SK-N-SH treated with all-trans-retinoic acid at 6 μM for 48 hours (cell line): ENCODE measurements at regions not wholly inside any gene's neighbourhood (a gene's known extent, or its start where the extent isn't known, plus 50 kb on each side); places are given as distances from the start of the nearest gene placed in this dataset.

Experiments used
- ATAC-seq: fragments of 200-7000 bp; cut with Tn5 transposase; 3 replicates; pipeline ENCODE4 v1.9.1; 2020; ENCODE audit warnings: mild to moderate bottlenecking, moderate library complexity
- ARNTL ChIP-seq: fragments of 450-650 bp; formaldehyde crosslinking; IDR thresholded peaks from 2 replicates; pipeline ENCODE4 v1.5.0; 2020; ENCODE audit warnings: low read depth, mild to moderate bottlenecking, moderate library complexity, borderline replicate concordance
- BACH2 ChIP-seq: fragments of 250-450 bp; sonication (Bioruptor Pico); IDR thresholded peaks from 2 replicates; pipeline ENCODE4 v1.9.0; 2021; ENCODE audit warnings: mild to moderate bottlenecking, borderline replicate concordance
- CSDC2 ChIP-seq: fragments of 250-450 bp; sonication (Bioruptor Pico); IDR thresholded peaks from 2 replicates; pipeline ENCODE4 v1.5.0; 2020; ENCODE audit warnings: mild to moderate bottlenecking, moderate library complexity
- ESRRG ChIP-seq: fragments of 250-450 bp; sonication (Bioruptor Pico); IDR thresholded peaks from 2 replicates; pipeline ENCODE4 v1.6.1; 2021; ENCODE audit warnings: mild to moderate bottlenecking
- GLIS3 ChIP-seq: fragments of 250-450 bp; sonication (Bioruptor Pico); IDR thresholded peaks from 2 replicates; pipeline ENCODE4 v1.5.0; 2020; ENCODE audit warnings: mild to moderate bottlenecking, moderate library complexity
- ISL1 ChIP-seq: fragments of 250-450 bp; sonication (Bioruptor Pico); IDR thresholded peaks from 2 replicates; pipeline ENCODE4 v2.1.2; 2022; ENCODE audit warnings: mild to moderate bottlenecking, moderate library complexity
- RARB ChIP-seq: fragments of 250-450 bp; sonication (Bioruptor Pico); IDR thresholded peaks from 2 replicates; pipeline ENCODE4 v1.8.0; 2021; ENCODE audit warnings: mild to moderate bottlenecking, moderate library complexity
- SNAI2 ChIP-seq: fragments of 250-450 bp; sonication (Bioruptor Pico); IDR thresholded peaks from 2 replicates; pipeline ENCODE4 v1.5.0; 2020; ENCODE audit warnings: mild to moderate bottlenecking, moderate library complexity
- TCF4 ChIP-seq: fragments of 250-450 bp; sonication (Bioruptor Pico); IDR thresholded peaks from 2 replicates; pipeline ENCODE4 v1.8.0; 2021; ENCODE audit warnings: mild to moderate bottlenecking, moderate library complexity, borderline replicate concordance
- TOX ChIP-seq: fragments of 250-450 bp; sonication (Bioruptor Pico); IDR thresholded peaks from 2 replicates; pipeline ENCODE4 v1.8.0; 2021; ENCODE audit warnings: mild to moderate bottlenecking, moderate library complexity, borderline replicate concordance
- ZC3H10 ChIP-seq: fragments of 250-450 bp; sonication (Bioruptor Pico); IDR thresholded peaks from 2 replicates; pipeline ENCODE4 v1.5.1; 2021; ENCODE audit warnings: mild to moderate bottlenecking, moderate library complexity
- ZFP3 ChIP-seq: fragments of 250-450 bp; sonication (Bioruptor Pico); IDR thresholded peaks from 2 replicates; pipeline ENCODE4 v1.5.0; 2020; ENCODE audit warnings: mild to moderate bottlenecking, moderate library complexity
- ZFP30 ChIP-seq: fragments of 450-650 bp; formaldehyde crosslinking; IDR thresholded peaks from 2 replicates; pipeline ENCODE4 v1.5.0; 2022; ENCODE audit warnings: mild to moderate bottlenecking, moderate library complexity
- ZNF565 ChIP-seq: fragments of 450-650 bp; formaldehyde crosslinking; conservative IDR thresholded peaks from 2 replicates; pipeline ENCODE4 v1.5.0; 2020; ENCODE audit warnings: low read depth, mild to moderate bottlenecking, moderate library complexity
- ZNF70 ChIP-seq: fragments of 450-650 bp; formaldehyde crosslinking; IDR thresholded peaks from 2 replicates; pipeline ENCODE4 v1.5.0; 2020; ENCODE audit warnings: mild to moderate bottlenecking, moderate library complexity
- ZNF8 ChIP-seq: fragments of 450-650 bp; formaldehyde crosslinking; IDR thresholded peaks from 2 replicates; pipeline ENCODE4 v1.5.0; 2020; ENCODE audit warnings: mild to moderate bottlenecking, moderate library complexity
- TF ChIP-seq, protein P1 (sequence below): fragments of 250-450 bp; sonication (Bioruptor Pico); IDR thresholded peaks from 2 replicates; pipeline ENCODE4 v1.8.0; 2021; ENCODE audit warnings: low read depth, mild to moderate bottlenecking, moderate library complexity, borderline replicate concordance
- TF ChIP-seq, protein P2 (sequence below): fragments of 250-450 bp; sonication (Bioruptor Pico); IDR thresholded peaks from 2 replicates; pipeline ENCODE4 v1.5.1; 2020; ENCODE audit warnings: low read depth, mild to moderate bottlenecking, moderate library complexity
- TF ChIP-seq, protein P3 (sequence below): fragments of 250-450 bp; sonication (Bioruptor Pico); IDR thresholded peaks from 2 replicates; pipeline ENCODE4 v1.8.0; 2020; ENCODE audit warnings: mild to moderate bottlenecking, moderate library complexity, borderline replicate concordance
- TF ChIP-seq, protein P4 (sequence below): fragments of 250-450 bp; sonication (Bioruptor Pico); IDR thresholded peaks from 2 replicates; pipeline ENCODE4 v1.5.1; 2021; ENCODE audit warnings: mild to moderate bottlenecking, moderate library complexity
- TF ChIP-seq, protein P5 (sequence below): fragments of 250-450 bp; sonication (Bioruptor Pico); IDR thresholded peaks from 2 replicates; pipeline ENCODE4 v1.5.0; 2020; ENCODE audit warnings: mild to moderate bottlenecking, moderate library complexity

DNA sequence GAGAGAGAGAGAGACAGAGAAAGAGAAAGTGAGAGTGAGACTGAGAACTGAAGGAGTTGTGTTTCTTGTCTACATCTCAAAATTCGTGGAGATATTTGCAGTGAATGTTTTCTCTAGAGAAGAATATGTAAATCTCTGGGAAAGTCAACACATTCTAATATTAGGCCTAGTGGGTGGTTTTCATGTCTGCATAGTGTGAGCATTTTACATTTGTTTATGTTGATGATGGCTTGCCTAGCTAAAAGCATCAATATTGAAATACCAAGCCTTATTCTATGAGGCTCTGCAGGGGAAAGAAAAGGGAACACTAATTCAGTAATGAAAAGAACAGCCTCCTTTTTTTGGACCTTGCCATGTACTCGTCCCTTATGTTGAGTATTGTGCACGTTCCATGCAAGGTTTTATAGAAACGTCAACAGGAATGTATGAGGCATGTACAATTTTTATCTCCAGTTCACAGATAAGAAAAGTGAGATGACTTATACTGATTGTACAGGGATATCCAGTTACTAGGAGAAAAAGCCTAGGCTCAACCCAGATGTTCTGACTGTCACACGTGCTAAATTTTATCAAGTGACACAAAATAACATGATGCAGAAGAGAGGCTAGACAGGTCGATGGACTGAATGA is 1288.9 kb upstream of the SLC10A2 start:
- no peak for ATAC-seq
- TF ChIP-seq ZFP30: no peak
- no peak for TF ChIP-seq CSDC2 (CRISPR knock-in tag)
- no peak for TF ChIP-seq RARB
- no peak for TF ChIP-seq ARNTL (CRISPR knock-in tag)
- TF ChIP-seq, protein P1, sequence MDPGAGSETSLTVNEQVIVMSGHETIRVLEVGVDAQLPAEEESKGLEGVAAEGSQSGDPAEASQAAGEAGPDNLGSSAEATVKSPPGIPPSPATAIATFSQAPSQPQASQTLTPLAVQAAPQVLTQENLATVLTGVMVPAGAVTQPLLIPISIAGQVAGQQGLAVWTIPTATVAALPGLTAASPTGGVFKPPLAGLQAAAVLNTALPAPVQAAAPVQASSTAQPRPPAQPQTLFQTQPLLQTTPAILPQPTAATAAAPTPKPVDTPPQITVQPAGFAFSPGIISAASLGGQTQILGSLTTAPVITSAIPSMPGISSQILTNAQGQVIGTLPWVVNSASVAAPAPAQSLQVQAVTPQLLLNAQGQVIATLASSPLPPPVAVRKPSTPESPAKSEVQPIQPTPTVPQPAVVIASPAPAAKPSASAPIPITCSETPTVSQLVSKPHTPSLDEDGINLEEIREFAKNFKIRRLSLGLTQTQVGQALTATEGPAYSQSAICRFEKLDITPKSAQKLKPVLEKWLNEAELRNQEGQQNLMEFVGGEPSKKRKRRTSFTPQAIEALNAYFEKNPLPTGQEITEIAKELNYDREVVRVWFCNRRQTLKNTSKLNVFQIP (CRISPR knock-in tag): no peak
- no peak for TF ChIP-seq ZFP3
- TF ChIP-seq, protein P2, sequence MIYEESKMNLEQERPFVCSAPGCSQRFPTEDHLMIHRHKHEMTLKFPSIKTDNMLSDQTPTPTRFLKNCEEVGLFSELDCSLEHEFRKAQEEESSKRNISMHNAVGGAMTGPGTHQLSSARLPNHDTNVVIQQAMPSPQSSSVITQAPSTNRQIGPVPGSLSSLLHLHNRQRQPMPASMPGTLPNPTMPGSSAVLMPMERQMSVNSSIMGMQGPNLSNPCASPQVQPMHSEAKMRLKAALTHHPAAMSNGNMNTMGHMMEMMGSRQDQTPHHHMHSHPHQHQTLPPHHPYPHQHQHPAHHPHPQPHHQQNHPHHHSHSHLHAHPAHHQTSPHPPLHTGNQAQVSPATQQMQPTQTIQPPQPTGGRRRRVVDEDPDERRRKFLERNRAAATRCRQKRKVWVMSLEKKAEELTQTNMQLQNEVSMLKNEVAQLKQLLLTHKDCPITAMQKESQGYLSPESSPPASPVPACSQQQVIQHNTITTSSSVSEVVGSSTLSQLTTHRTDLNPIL (CRISPR knock-in tag): no peak

DNA sequence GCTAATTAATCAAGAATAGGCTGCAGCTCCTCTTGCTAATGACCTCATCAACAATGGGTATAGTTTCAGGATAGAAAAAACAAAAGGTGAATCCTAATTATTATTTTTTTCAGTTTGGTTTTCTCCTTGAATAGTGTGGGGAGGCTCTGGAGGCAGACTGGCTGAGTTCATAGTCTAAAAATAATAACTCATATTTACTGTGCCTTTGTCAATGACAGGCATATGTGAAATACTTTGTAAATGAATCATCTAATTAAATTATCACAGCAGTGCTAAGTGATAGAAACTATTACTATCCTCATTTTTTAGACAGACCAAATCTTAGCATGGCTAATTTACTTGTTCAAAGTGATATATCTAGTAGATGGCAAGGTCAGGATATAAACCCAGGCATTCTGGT is 1261.0 kb upstream of the SLC10A2 start:
- TF ChIP-seq, protein P2 (CRISPR knock-in tag): peak; percentile 78
- TF ChIP-seq ZFP30 (no peak), ISL1 (CRISPR knock-in tag) (peak; percentile 92)
- TF ChIP-seq, protein P3, sequence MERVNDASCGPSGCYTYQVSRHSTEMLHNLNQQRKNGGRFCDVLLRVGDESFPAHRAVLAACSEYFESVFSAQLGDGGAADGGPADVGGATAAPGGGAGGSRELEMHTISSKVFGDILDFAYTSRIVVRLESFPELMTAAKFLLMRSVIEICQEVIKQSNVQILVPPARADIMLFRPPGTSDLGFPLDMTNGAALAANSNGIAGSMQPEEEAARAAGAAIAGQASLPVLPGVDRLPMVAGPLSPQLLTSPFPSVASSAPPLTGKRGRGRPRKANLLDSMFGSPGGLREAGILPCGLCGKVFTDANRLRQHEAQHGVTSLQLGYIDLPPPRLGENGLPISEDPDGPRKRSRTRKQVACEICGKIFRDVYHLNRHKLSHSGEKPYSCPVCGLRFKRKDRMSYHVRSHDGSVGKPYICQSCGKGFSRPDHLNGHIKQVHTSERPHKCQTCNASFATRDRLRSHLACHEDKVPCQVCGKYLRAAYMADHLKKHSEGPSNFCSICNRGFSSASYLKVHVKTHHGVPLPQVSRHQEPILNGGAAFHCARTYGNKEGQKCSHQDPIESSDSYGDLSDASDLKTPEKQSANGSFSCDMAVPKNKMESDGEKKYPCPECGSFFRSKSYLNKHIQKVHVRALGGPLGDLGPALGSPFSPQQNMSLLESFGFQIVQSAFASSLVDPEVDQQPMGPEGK: no peak
- TF ChIP-seq, all 23 proteins: peak for 2
- ATAC-seq: peak; percentile 67

DNA sequence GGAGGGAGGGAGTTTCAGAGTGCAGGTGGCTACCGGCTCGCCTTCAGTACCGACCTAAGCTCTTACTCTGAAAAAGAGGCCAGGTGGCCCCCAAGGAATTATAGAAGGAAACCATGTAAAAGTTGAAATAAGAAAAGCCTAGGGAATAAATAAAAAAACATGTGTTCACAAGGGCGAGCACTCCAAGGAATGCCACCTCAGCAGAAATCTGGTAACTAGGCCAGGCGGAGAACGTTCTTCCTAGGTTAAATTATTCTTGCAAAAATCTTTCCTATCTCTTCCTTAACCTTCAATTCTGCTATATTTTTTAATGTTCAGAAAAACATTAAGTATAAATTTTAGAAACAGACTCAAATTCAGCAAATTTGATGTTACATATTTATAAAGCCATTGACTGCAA is 1260.3 kb upstream of the SLC10A2 start:
- TF ChIP-seq, protein P4, sequence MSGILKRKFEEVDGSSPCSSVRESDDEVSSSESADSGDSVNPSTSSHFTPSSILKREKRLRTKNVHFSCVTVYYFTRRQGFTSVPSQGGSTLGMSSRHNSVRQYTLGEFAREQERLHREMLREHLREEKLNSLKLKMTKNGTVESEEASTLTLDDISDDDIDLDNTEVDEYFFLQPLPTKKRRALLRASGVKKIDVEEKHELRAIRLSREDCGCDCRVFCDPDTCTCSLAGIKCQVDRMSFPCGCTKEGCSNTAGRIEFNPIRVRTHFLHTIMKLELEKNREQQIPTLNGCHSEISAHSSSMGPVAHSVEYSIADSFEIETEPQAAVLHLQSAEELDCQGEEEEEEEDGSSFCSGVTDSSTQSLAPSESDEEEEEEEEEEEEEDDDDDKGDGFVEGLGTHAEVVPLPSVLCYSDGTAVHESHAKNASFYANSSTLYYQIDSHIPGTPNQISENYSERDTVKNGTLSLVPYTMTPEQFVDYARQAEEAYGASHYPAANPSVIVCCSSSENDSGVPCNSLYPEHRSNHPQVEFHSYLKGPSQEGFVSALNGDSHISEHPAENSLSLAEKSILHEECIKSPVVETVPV (CRISPR knock-in tag): no peak
- TF ChIP-seq, protein P1 (CRISPR knock-in tag): no peak
- no peak for TF ChIP-seq ZNF565
- no peak for TF ChIP-seq ZFP30
- TF ChIP-seq ZNF70 (CRISPR knock-in tag): no peak
- no peak for TF ChIP-seq CSDC2 (CRISPR knock-in tag)
- no peak for TF ChIP-seq BACH2
- no peak for TF ChIP-seq ISL1 (CRISPR knock-in tag)
- no peak for TF ChIP-seq ZNF8
- no peak for TF ChIP-seq GLIS3 (CRISPR knock-in tag)
- no peak for TF ChIP-seq ARNTL (CRISPR knock-in tag)
- no peak for TF ChIP-seq TCF4 (CRISPR knock-in tag)
- no peak for TF ChIP-seq ZFP3
- TF ChIP-seq, protein P5, sequence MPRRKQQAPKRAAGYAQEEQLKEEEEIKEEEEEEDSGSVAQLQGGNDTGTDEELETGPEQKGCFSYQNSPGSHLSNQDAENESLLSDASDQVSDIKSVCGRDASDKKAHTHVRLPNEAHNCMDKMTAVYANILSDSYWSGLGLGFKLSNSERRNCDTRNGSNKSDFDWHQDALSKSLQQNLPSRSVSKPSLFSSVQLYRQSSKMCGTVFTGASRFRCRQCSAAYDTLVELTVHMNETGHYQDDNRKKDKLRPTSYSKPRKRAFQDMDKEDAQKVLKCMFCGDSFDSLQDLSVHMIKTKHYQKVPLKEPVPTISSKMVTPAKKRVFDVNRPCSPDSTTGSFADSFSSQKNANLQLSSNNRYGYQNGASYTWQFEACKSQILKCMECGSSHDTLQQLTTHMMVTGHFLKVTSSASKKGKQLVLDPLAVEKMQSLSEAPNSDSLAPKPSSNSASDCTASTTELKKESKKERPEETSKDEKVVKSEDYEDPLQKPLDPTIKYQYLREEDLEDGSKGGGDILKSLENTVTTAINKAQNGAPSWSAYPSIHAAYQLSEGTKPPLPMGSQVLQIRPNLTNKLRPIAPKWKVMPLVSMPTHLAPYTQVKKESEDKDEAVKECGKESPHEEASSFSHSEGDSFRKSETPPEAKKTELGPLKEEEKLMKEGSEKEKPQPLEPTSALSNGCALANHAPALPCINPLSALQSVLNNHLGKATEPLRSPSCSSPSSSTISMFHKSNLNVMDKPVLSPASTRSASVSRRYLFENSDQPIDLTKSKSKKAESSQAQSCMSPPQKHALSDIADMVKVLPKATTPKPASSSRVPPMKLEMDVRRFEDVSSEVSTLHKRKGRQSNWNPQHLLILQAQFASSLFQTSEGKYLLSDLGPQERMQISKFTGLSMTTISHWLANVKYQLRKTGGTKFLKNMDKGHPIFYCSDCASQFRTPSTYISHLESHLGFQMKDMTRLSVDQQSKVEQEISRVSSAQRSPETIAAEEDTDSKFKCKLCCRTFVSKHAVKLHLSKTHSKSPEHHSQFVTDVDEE: no peak
- TF ChIP-seq TOX (CRISPR knock-in tag): no peak
- TF ChIP-seq ZC3H10: no peak
- TF ChIP-seq ESRRG (CRISPR knock-in tag): no peak
- TF ChIP-seq RARB: no peak
- no peak for TF ChIP-seq SNAI2 (CRISPR knock-in tag)
- TF ChIP-seq, protein P3: no peak
- ATAC-seq: no peak
